Endothelial cell of umbilical vein (primary cell): ENCODE measurements at regions not wholly inside any gene's neighbourhood (a gene's known extent, or its start where the extent isn't known, plus 50 kb on each side); places are given as distances from the start of the nearest gene placed in this dataset.

Source experiments
- BruUV-seq: library from RNA; stranded (reverse); fragments of 400-500 nt; replicated peaks from 2 replicates; lab custom pipeline; 2021; lab: Mats Ljungman, UMichigan
- CTCF ChIA-PET: fragments of 300-600, 350-600 bp; sonication (Branson Sonifier 250); formaldehyde crosslinking; loops from one replicate; lab custom pipeline; 2021; ENCODE audit warnings: antibody characterized with exemption, inconsistent platforms; lab: Charles Lee
- POLR2A ChIA-PET: fragments of 300-600, 350-600 bp; sonication (Branson Sonifier 250); formaldehyde crosslinking; loops from one replicate; lab custom pipeline; 2021; ENCODE audit warnings: antibody characterized with exemption, inconsistent platforms; lab: Charles Lee
- DNase-seq: peaks from one replicate; pipeline ENCODE4 v3.0.0-alpha.2; 2011; ENCODE audit warnings: low read depth, low spot score
- FAIRE-seq: peaks from 2 replicates; lab custom pipeline; 2011; peaks lifted over from hg19 to GRCh38; lab: Jason Lieb, UNC
- H2AFZ ChIP-seq: 2 replicates; pipeline ENCODE4 v1.6.0; 2012; ENCODE audit warnings: low read depth, low read length, control low read depth, inconsistent platforms
- H3K27ac ChIP-seq: 2 replicates; pipeline ENCODE4 v1.5.1; 2011; ENCODE audit warnings: low read depth, mild to moderate bottlenecking, control low read depth, low read length, moderate library complexity; ENCODE audit not compliant: insufficient read depth
- H3K27me3 ChIP-seq, 2 experiments: 2 replicates each; pipeline versions ENCODE4 v1.6.0 to v1.6.1; 2011; ENCODE audit warnings: low read length in 2 of 2, mixed read lengths in 1 of 2; ENCODE audit not compliant: control insufficient read depth in 2 of 2, insufficient read depth in 2 of 2
- H3K36me3 ChIP-seq, 2 experiments: 2 replicates in 1 of 2; 3 replicates in 1 of 2; pipeline ENCODE4 v1.5.1; 2011; ENCODE audit warnings: low read length in 2 of 2, mild to moderate bottlenecking in 1 of 2, moderate library complexity in 1 of 2; ENCODE audit not compliant: control insufficient read depth in 2 of 2, insufficient read depth in 2 of 2; ENCODE audit errors: extremely low read depth in 1 of 2
- H3K4me1 ChIP-seq: 3 replicates; pipeline ENCODE4 v1.5.1; 2011; ENCODE audit warnings: mild to moderate bottlenecking, low read length; ENCODE audit not compliant: control insufficient read depth, insufficient read depth; ENCODE audit errors: extremely low read depth
- H3K4me2 ChIP-seq: 2 replicates; pipeline ENCODE4 v1.6.1; 2011; ENCODE audit warnings: low read length, control low read depth, mixed read lengths; ENCODE audit not compliant: insufficient read depth
- H3K4me3 ChIP-seq, 3 experiments: fragments of 200-600 bp in 1 of 3; sonication (generic), shearing (Covaris generic) in 1 of 3; replicated peaks in 1 of 3; 2 replicates each; pipeline ENCODE4 v1.5.1; 2011 to 2016; ENCODE audit warnings: control low read depth in 3 of 3, low read length in 3 of 3, mild to moderate bottlenecking in 2 of 3, inconsistent platforms in 1 of 3, low read depth in 1 of 3, moderate library complexity in 1 of 3; ENCODE audit not compliant: insufficient read depth in 1 of 3
- H3K79me2 ChIP-seq: 2 replicates; pipeline ENCODE4 v1.6.0; 2012; ENCODE audit warnings: low read length, inconsistent platforms; ENCODE audit not compliant: control insufficient read depth, insufficient read depth
- H3K9ac ChIP-seq: replicated peaks from 2 replicates; pipeline ENCODE3; 2011; ENCODE audit warnings: low read length, control low read depth; ENCODE audit not compliant: insufficient read depth; ENCODE audit errors: extremely low read depth
- H3K9me1 ChIP-seq: replicated peaks from 3 replicates; pipeline ENCODE4 v1.6.0; 2011; ENCODE audit warnings: mild to moderate bottlenecking, low read length; ENCODE audit not compliant: control insufficient read depth, insufficient read depth; ENCODE audit errors: extremely low read depth
- H3K9me3 ChIP-seq: replicated peaks from 2 replicates; pipeline ENCODE4 v1.5.1; 2012; ENCODE audit warnings: low read length, inconsistent platforms; ENCODE audit not compliant: control insufficient read depth, insufficient read depth
- H4K20me1 ChIP-seq: replicated peaks from 2 replicates; pipeline ENCODE3; 2011; ENCODE audit warnings: mild to moderate bottlenecking, low read length; ENCODE audit not compliant: control insufficient read depth, insufficient read depth; ENCODE audit errors: extremely low read depth
- EZH2 ChIP-seq: IDR thresholded peaks from 2 replicates; pipeline ENCODE4 v1.6.1; 2012; ENCODE audit warnings: borderline replicate concordance, low read depth, mild to moderate bottlenecking, moderate library complexity, low read length, inconsistent platforms; ENCODE audit not compliant: severe bottlenecking
- FOS ChIP-seq: IDR thresholded peaks from 2 replicates; pipeline ENCODE4 v1.6.1; 2011; ENCODE audit warnings: mild to moderate bottlenecking, low read length, moderate library complexity, borderline replicate concordance; ENCODE audit not compliant: insufficient read depth
- GATA2 ChIP-seq: IDR thresholded peaks from 2 replicates; pipeline ENCODE4 v1.7.0; 2011; ENCODE audit warnings: low read depth, mild to moderate bottlenecking, moderate library complexity, mixed read lengths, low read length; ENCODE audit not compliant: insufficient read length, insufficient read depth
- JUN ChIP-seq: IDR thresholded peaks from 2 replicates; pipeline ENCODE4 v1.6.1; 2011; ENCODE audit warnings: borderline replicate concordance, low read depth; ENCODE audit not compliant: insufficient read length, insufficient read depth
- MYC ChIP-seq: IDR thresholded peaks from one replicate; pipeline ENCODE4 v1.6.1; 2011; ENCODE audit warnings: mild to moderate bottlenecking, low read depth, low read length
- POLR2A ChIP-seq: IDR thresholded peaks from 2 replicates; pipeline ENCODE4 v1.6.1; 2012; ENCODE audit warnings: low read depth, mild to moderate bottlenecking, control low read depth, low read length
- POLR2AphosphoS5 ChIP-seq: IDR thresholded peaks from 2 replicates; pipeline ENCODE4 v1.6.1; 2012; ENCODE audit warnings: low read depth, mild to moderate bottlenecking, control low read depth, low read length, moderate library complexity; ENCODE audit not compliant: insufficient read depth
- dilution Hi-C: fragments of 300-500 bp; cut with MboI; formaldehyde crosslinking; loops from one replicate; pipeline ENCODE4 v1.15.0; 2019; ENCODE audit warnings: low sequenced_read_pairs; ENCODE audit not compliant: extremely low pct_ligation_motif_present
- intact Hi-C: fragments of 100-400 bp; cut with micrococcal nuclease; formaldehyde crosslinking; loops from one replicate; pipeline ENCODE4 v1.10.0; 2022
- TF ChIP-seq, protein P1 (sequence below), 2 donors: IDR thresholded peaks; 1 replicate in 1 of 2; 2 replicates in 1 of 2; pipeline ENCODE4 v1.5.1; 2011; ENCODE audit warnings: low read length in 2 of 2, mild to moderate bottlenecking in 2 of 2, moderate library complexity in 2 of 2, control low read depth in 1 of 2, inconsistent platforms in 1 of 2, low read depth in 1 of 2; ENCODE audit not compliant: insufficient read depth in 1 of 2; ENCODE audit errors: extremely low read depth in 1 of 2
- TF ChIP-seq, protein P2 (sequence below): IDR thresholded peaks from 2 replicates; pipeline ENCODE4 v1.6.1; 2011; ENCODE audit not compliant: insufficient read depth, insufficient read length

DNA sequence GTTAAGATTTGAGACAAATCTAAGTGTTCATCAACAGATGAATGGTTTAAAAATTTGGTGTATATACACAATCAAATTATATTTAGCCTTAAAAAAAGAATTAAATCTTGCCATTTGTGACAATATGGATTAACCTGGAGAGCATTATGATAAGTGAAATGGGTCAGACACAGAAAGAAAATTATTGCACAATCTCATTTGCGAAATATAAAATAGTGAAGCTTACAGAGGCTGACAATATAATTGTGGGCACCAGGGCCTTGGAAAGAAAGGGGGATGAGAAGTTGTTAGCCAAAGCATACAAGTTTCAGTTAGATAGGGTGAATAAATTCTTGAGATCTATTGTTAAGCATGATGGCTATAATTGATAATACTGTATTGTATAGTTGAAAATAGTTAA is 883.0 kb downstream of the TECRL start:
- no peak for DNase-seq
- no peaks in the 10 kb centered on the region for H3K79me2 ChIP-seq
- H3K27me3 ChIP-seq, result no peaks in the 10 kb centered on the region
- dilution Hi-C loops, result no loop called here
- no TSS peak for BruUV-seq
- intact Hi-C loops, result no loop called here
- TF ChIP-seq EZH2, result no peak
- TF ChIP-seq, protein P1, sequence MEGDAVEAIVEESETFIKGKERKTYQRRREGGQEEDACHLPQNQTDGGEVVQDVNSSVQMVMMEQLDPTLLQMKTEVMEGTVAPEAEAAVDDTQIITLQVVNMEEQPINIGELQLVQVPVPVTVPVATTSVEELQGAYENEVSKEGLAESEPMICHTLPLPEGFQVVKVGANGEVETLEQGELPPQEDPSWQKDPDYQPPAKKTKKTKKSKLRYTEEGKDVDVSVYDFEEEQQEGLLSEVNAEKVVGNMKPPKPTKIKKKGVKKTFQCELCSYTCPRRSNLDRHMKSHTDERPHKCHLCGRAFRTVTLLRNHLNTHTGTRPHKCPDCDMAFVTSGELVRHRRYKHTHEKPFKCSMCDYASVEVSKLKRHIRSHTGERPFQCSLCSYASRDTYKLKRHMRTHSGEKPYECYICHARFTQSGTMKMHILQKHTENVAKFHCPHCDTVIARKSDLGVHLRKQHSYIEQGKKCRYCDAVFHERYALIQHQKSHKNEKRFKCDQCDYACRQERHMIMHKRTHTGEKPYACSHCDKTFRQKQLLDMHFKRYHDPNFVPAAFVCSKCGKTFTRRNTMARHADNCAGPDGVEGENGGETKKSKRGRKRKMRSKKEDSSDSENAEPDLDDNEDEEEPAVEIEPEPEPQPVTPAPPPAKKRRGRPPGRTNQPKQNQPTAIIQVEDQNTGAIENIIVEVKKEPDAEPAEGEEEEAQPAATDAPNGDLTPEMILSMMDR (IDR thresholded peaks at IDR 0.05; ENCODE audit: extremely low read depth in 1 of 2, insufficient read depth in 1 of 2, low read depth in 1 of 2, low read length in 2 of 2), result no peak
- TF ChIP-seq POLR2A, result no peak
- no peak for TF ChIP-seq FOS
- no peak for TF ChIP-seq GATA2
- TF ChIP-seq, protein P2, sequence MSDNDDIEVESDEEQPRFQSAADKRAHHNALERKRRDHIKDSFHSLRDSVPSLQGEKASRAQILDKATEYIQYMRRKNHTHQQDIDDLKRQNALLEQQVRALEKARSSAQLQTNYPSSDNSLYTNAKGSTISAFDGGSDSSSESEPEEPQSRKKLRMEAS, result no peak
- TF ChIP-seq MYC, result no peak
- TF ChIP-seq JUN, result no peak
- TF ChIP-seq POLR2AphosphoS5, result no peak
- no peak for FAIRE-seq
- no peaks in the 10 kb centered on the region for H3K9me1 ChIP-seq
- H2AFZ ChIP-seq, result no peak overlapping the region
- no peak overlapping the region for H3K4me3 ChIP-seq
- H3K4me1 ChIP-seq, result no peaks in the 10 kb centered on the region
- H3K9ac ChIP-seq, result no peak overlapping the region
- H3K36me3 ChIP-seq, result no peaks in the 10 kb centered on the region
- no peak overlapping the region for H3K27ac ChIP-seq
- H3K4me2 ChIP-seq, result no peak overlapping the region
- no peaks in the 10 kb centered on the region for H3K9me3 ChIP-seq
- no peaks in the 10 kb centered on the region for H4K20me1 ChIP-seq
- ChIA-PET POLR2A (no interaction called here), CTCF (no interaction called here)
